GM19463 (cell line): ENCODE measurements at regions not wholly inside any gene's neighbourhood (a gene's known extent, or its start where the extent isn't known, plus 50 kb on each side); places are given as distances from the start of the nearest gene placed in this dataset.
"Not testable (repeated sequence)": the region's sequence is repeated elsewhere in the genome, so short reads cannot be mapped to it uniquely, and the experiment has no call there.

Experiments used
- ATAC-seq: cut with Tn5 transposase; IDR thresholded peaks from one replicate; pipeline ENCODE4 v1.9.1; 2021; ENCODE audit warnings: mild to moderate bottlenecking, moderate library complexity; ENCODE audit not compliant: unreplicated experiment

- no peak for ATAC-seq
Observed at GRCh38 chr10:57962839-57963238, 304.9 kb downstream of the IPMK start.

- ATAC-seq = no peak
Observed at GRCh38 chr10:57961487-57961886, 306.2 kb downstream of the IPMK start.

GRCh38 chr10:57960406-57960805 is 307.3 kb downstream of the IPMK start:
- no peak for ATAC-seq

- ATAC-seq = no peak
Observed at GRCh38 chr10:57959318-57960006, 308.2 kb downstream of the IPMK start.

GRCh38 chr10:57955076-57955475 is 312.6 kb downstream of the IPMK start:
- no peak for ATAC-seq

- no peak for ATAC-seq
Observed at GRCh38 chr10:57952741-57953140, 315.0 kb downstream of the IPMK start.

GRCh38 chr10:57950442-57950974 is 317.2 kb downstream of the IPMK start:
- no peak for ATAC-seq

GRCh38 chr10:57948796-57949195 is 318.9 kb downstream of the IPMK start:
- no peak for ATAC-seq

GRCh38 chr10:57946833-57947232 is 320.9 kb downstream of the IPMK start:
- no peak for ATAC-seq

- no peak for ATAC-seq
Observed at GRCh38 chr10:57943701-57944100, 324.0 kb downstream of the IPMK start.

- no peak for ATAC-seq
Observed at GRCh38 chr10:57925045-57925444, 342.6 kb downstream of the IPMK start.

- ATAC-seq = no peak
Observed at GRCh38 chr10:57921140-57921539, 346.6 kb downstream of the IPMK start.

GRCh38 chr10:57919864-57920263 is 347.8 kb downstream of the IPMK start:
- ATAC-seq = no peak

GRCh38 chr10:57917019-57917418 is 350.7 kb downstream of the IPMK start:
- no peak for ATAC-seq

- ATAC-seq = no peak
Observed at GRCh38 chr10:57905861-57906260, 361.8 kb downstream of the IPMK start.

GRCh38 chr10:57905010-57905409 is 362.7 kb downstream of the IPMK start:
- ATAC-seq = no peak

- ATAC-seq = no peak
Observed at GRCh38 chr10:57898231-57898630, 369.5 kb downstream of the IPMK start.

GRCh38 chr10:57897611-57898010 is 370.1 kb downstream of the IPMK start:
- ATAC-seq = no peak

- ATAC-seq = no peak
Observed at GRCh38 chr10:57894361-57894760, 373.3 kb downstream of the IPMK start.

GRCh38 chr10:57891201-57892006 is 376.3 kb downstream of the IPMK start:
- peak; percentile 83 for ATAC-seq

GRCh38 chr10:57890691-57891090 is 377.0 kb downstream of the IPMK start:
- ATAC-seq = no peak

- not testable (repeated sequence) for ATAC-seq
Observed at GRCh38 chr10:57885618-57885968, 382.1 kb downstream of the IPMK start.
